ENCODE measurements at regions not wholly inside any gene's neighbourhood (a gene's known extent, or its start where the extent isn't known, plus 50 kb on each side); places are given as distances from the start of the nearest gene placed in this dataset.
"Not testable (repeated sequence)": the region's sequence is repeated elsewhere in the genome, so short reads cannot be mapped to it uniquely, and the experiment has no call there.

DNA sequence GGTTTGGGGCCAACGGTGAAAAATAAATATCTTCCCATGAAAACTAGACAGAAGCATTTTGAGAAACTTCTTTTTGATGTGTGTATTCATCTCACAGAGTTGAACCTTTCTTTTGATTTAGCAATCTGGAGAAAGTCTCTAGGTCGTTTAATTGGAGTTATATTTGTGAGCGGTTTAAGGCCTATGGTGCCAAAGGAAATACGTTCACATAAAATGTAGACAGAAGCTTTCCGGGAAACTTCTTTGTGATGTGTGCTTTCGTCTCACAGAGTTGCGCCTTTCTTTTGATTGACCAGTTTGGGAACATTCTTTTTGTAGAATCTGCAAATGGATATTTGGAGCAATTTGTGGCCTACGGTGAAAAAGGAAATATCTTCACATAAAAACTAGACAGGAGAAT is 3028.8 kb downstream of the TUBA3C start:
- TF ChIP-seq EP300 (IDR thresholded peaks at IDR 0.05); POLR2A (IDR thresholded peaks at IDR 0.05; ENCODE audit: low read depth); POLR2AphosphoS5 (IDR thresholded peaks at IDR 0.05): not testable (repeated sequence)
- TF ChIP-seq, protein P1, sequence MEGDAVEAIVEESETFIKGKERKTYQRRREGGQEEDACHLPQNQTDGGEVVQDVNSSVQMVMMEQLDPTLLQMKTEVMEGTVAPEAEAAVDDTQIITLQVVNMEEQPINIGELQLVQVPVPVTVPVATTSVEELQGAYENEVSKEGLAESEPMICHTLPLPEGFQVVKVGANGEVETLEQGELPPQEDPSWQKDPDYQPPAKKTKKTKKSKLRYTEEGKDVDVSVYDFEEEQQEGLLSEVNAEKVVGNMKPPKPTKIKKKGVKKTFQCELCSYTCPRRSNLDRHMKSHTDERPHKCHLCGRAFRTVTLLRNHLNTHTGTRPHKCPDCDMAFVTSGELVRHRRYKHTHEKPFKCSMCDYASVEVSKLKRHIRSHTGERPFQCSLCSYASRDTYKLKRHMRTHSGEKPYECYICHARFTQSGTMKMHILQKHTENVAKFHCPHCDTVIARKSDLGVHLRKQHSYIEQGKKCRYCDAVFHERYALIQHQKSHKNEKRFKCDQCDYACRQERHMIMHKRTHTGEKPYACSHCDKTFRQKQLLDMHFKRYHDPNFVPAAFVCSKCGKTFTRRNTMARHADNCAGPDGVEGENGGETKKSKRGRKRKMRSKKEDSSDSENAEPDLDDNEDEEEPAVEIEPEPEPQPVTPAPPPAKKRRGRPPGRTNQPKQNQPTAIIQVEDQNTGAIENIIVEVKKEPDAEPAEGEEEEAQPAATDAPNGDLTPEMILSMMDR (IDR thresholded peaks at IDR 0.05) = not testable (repeated sequence)
